ENCODE measurements at regions not wholly inside any gene's neighbourhood (a gene's known extent, or its start where the extent isn't known, plus 50 kb on each side); places are given as distances from the start of the nearest gene placed in this dataset.

- Histone ChIP-seq H3K36me3 (ENCODE audit: control insufficient read depth, low read length) (no peaks in the 10 kb centered on the region), H3F3A (ENCODE audit: control insufficient read depth, insufficient read depth) (no peaks in the 10 kb centered on the region), H3K27ac (ENCODE audit: low read depth, low read length) (no peak overlapping the region), H3K9me2 (replicated peaks; ENCODE audit: control insufficient read depth, low read length) (no peaks in the 10 kb centered on the region), H3K79me2 (ENCODE audit: control insufficient read depth, low read length) (no peaks in the 10 kb centered on the region), H3K4me1 (ENCODE audit: control insufficient read depth, low read length) (no peaks in the 10 kb centered on the region), H3K9me3 (ENCODE audit: control insufficient read depth, insufficient read depth, low read length) (no peaks in the 10 kb centered on the region), H4K20me1 (ENCODE audit: control insufficient read depth, insufficient read depth, low read depth, low read length) (no peaks in the 10 kb centered on the region), H3K4me3 (ENCODE audit: low read length) (no peak overlapping the region), H3K4me2 (ENCODE audit: low read length) (no peak overlapping the region), H3K27me3 (ENCODE audit: control insufficient read depth, low read length) (no peaks in the 10 kb centered on the region)
- TF ChIP-seq EZH2phosphoT487 (IDR thresholded peaks at IDR 0.05; ENCODE audit: borderline replicate concordance, low read length), result no peak
- no peak for TF ChIP-seq CTCF (IDR thresholded peaks at IDR 0.05; ENCODE audit: low read depth, low read length, poor library complexity, severe bottlenecking)
These were observed 441.3 kb upstream of the ADAMTSL1 start for GRCh38 chr9:18032636-18033035.

GRCh38 chr9:18036422-18037187, 437.3 kb upstream of the ADAMTSL1 start:
- Histone ChIP-seq H3K9me3 (ENCODE audit: control insufficient read depth, insufficient read depth, low read length) (no peaks in the 10 kb centered on the region), H3K4me2 (ENCODE audit: low read length) (no peak overlapping the region), H3K9me2 (replicated peaks; ENCODE audit: control insufficient read depth, low read length) (no peaks in the 10 kb centered on the region), H4K20me1 (ENCODE audit: control insufficient read depth, insufficient read depth, low read depth, low read length) (no peaks in the 10 kb centered on the region), H3K36me3 (ENCODE audit: control insufficient read depth, low read length) (no peaks in the 10 kb centered on the region), H3K4me3 (ENCODE audit: low read length) (no peak overlapping the region), H3K4me1 (ENCODE audit: control insufficient read depth, low read length) (no peaks in the 10 kb centered on the region), H3K79me2 (ENCODE audit: control insufficient read depth, low read length) (no peaks in the 10 kb centered on the region), H3K27ac (ENCODE audit: low read depth, low read length) (no peak overlapping the region), H3F3A (ENCODE audit: control insufficient read depth, insufficient read depth) (no peaks in the 10 kb centered on the region), H3K27me3 (ENCODE audit: control insufficient read depth, low read length) (no peaks in the 10 kb centered on the region)
- TF ChIP-seq CTCF (IDR thresholded peaks at IDR 0.05; ENCODE audit: low read depth, low read length, poor library complexity, severe bottlenecking) (no peak), EZH2phosphoT487 (IDR thresholded peaks at IDR 0.05; ENCODE audit: borderline replicate concordance, low read length) (no peak)

GRCh38 chr9:18037981-18038380, 436.0 kb upstream of the ADAMTSL1 start:
- no peak for TF ChIP-seq EZH2phosphoT487 (IDR thresholded peaks at IDR 0.05; ENCODE audit: borderline replicate concordance, low read length)
- no peak for TF ChIP-seq CTCF (IDR thresholded peaks at IDR 0.05; ENCODE audit: low read depth, low read length, poor library complexity, severe bottlenecking)
- no peaks in the 10 kb centered on the region for H3F3A ChIP-seq (ENCODE audit: control insufficient read depth, insufficient read depth)
- no peaks in the 10 kb centered on the region for H3K36me3 ChIP-seq (ENCODE audit: control insufficient read depth, low read length)

More at GRCh38 chr9:18037981-18038380, 436.0 kb upstream of the ADAMTSL1 start:
- no peaks in the 10 kb centered on the region for H3K9me3 ChIP-seq (ENCODE audit: control insufficient read depth, insufficient read depth, low read length)
- no peak overlapping the region for H3K4me2 ChIP-seq (ENCODE audit: low read length)
- no peaks in the 10 kb centered on the region for H3K4me1 ChIP-seq (ENCODE audit: control insufficient read depth, low read length)
- no peaks in the 10 kb centered on the region for H4K20me1 ChIP-seq (ENCODE audit: control insufficient read depth, insufficient read depth, low read depth, low read length)
- H3K79me2 ChIP-seq (ENCODE audit: control insufficient read depth, low read length), result no peaks in the 10 kb centered on the region
- no peaks in the 10 kb centered on the region for H3K27me3 ChIP-seq (ENCODE audit: control insufficient read depth, low read length)
- H3K4me3 ChIP-seq (ENCODE audit: low read length), result no peak overlapping the region
- H3K9me2 ChIP-seq (replicated peaks; ENCODE audit: control insufficient read depth, low read length), result no peaks in the 10 kb centered on the region
- no peak overlapping the region for H3K27ac ChIP-seq (ENCODE audit: low read depth, low read length)

Measured in DOHH2 (cell line).